ENCODE measurements at regions not wholly inside any gene's neighbourhood (a gene's known extent, or its start where the extent isn't known, plus 50 kb on each side); places are given as distances from the start of the nearest gene placed in this dataset.

- TF ChIP-seq, protein P1, sequence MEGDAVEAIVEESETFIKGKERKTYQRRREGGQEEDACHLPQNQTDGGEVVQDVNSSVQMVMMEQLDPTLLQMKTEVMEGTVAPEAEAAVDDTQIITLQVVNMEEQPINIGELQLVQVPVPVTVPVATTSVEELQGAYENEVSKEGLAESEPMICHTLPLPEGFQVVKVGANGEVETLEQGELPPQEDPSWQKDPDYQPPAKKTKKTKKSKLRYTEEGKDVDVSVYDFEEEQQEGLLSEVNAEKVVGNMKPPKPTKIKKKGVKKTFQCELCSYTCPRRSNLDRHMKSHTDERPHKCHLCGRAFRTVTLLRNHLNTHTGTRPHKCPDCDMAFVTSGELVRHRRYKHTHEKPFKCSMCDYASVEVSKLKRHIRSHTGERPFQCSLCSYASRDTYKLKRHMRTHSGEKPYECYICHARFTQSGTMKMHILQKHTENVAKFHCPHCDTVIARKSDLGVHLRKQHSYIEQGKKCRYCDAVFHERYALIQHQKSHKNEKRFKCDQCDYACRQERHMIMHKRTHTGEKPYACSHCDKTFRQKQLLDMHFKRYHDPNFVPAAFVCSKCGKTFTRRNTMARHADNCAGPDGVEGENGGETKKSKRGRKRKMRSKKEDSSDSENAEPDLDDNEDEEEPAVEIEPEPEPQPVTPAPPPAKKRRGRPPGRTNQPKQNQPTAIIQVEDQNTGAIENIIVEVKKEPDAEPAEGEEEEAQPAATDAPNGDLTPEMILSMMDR (conservative IDR thresholded peaks at IDR 0.05; ENCODE audit: low read depth, low read length): no peak
- TF ChIP-seq EZH2 (IDR thresholded peaks at IDR 0.05; ENCODE audit: low read length, unreplicated experiment) (no peak), EZH2phosphoT487 (IDR thresholded peaks at IDR 0.05; ENCODE audit: borderline replicate concordance, low read length) (no peak)
Measured at GRCh38 chr7:376306-377079, 86.5 kb downstream of the FOXL3 start.
